ENCODE measurements at regions not wholly inside any gene's neighbourhood (a gene's known extent, or its start where the extent isn't known, plus 50 kb on each side); places are given as distances from the start of the nearest gene placed in this dataset.

- DNase-seq (ENCODE audit: insufficient read length, low spot score) (no peak), FAIRE-seq (no peak)
- no peak for TF ChIP-seq CTCF (IDR thresholded peaks at IDR 0.05; ENCODE audit: insufficient read depth, missing control alignments)
These were observed 54.0 kb upstream of the UMPS start for GRCh38 chr3:124676236-124676635.

GRCh38 chr3:124679048-124679638 lies 51.1 kb upstream of the UMPS start:
- FAIRE-seq (no peak), DNase-seq (ENCODE audit: insufficient read length, low spot score) (no peak)
- no peak for TF ChIP-seq CTCF (IDR thresholded peaks at IDR 0.05; ENCODE audit: insufficient read depth, missing control alignments)

Data from D721Med (cell line).